GM19238 (cell line): ENCODE measurements at regions not wholly inside any gene's neighbourhood (a gene's known extent, or its start where the extent isn't known, plus 50 kb on each side); places are given as distances from the start of the nearest gene placed in this dataset.

ENCODE experiments used
- DNase-seq: peaks from one replicate; pipeline ENCODE4 v3.0.0; 2011; ENCODE audit warnings: low spot score; ENCODE audit not compliant: insufficient read length

DNA sequence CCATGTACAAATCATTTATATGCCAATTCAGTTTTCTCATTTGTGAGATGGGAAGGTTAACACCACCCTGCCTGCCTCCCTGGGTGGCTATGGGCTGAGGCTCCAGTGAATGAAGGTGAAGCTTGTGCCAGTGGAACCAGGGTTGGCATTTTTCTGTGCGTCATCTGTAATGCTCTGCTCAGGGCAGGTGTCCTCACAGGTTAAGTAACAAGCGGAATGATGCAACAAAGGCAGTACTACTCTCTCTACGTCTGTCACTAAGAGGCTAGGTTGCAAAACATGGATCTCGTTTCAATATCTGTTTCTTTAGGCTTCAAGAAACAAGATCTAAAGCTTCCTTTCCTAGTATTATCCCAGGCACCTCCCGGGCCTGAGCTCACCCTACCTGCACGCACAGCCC lies 67.0 kb upstream of the ZNF648 start:
- no peak for DNase-seq

GRCh38 chr1:182127656-182128055 lies 66.1 kb upstream of the ZNF648 start:
- DNase-seq: no peak

- DNase-seq: no peak
Measured at GRCh38 chr1:182126272-182126800, 64.8 kb upstream of the ZNF648 start.

DNA sequence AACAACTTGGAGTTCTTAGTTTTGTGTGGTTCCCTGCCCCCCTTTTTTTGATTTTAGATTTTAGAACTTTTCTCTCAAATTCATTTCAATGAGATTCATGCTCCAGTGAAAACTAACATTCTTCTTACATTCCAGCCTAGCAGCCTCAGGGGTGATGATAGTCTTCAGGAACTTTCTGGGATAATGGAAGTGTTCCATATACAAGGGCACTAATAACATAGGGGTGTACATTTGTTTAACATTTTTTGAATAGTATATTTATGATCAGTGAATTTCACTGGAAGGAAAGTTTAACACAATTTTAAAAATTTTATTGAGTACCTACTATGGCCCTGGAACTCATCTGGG lies 61.4 kb upstream of the ZNF648 start:
- no peak for DNase-seq

GRCh38 chr1:182122256-182122912 lies 60.9 kb upstream of the ZNF648 start:
- no peak for DNase-seq

DNA sequence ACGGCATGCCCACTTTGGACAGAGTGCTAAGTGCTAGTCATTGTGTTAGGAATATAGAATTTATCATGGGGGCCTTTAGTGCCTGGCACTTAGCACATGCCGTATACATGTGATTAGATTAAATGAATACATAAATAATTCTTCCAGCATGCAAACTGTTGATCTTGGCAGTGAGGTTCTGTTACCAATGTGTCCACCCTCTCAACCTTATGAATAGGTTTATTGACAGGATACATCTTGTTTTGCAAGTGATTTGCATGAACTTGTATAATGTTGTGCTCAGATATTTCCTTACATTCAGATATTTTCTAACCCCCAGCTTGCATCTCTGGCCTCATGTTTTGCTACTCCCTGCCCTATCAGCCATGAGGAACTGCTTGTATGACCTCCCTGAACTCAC lies 60.3 kb upstream of the ZNF648 start:
- DNase-seq: no peak

DNA sequence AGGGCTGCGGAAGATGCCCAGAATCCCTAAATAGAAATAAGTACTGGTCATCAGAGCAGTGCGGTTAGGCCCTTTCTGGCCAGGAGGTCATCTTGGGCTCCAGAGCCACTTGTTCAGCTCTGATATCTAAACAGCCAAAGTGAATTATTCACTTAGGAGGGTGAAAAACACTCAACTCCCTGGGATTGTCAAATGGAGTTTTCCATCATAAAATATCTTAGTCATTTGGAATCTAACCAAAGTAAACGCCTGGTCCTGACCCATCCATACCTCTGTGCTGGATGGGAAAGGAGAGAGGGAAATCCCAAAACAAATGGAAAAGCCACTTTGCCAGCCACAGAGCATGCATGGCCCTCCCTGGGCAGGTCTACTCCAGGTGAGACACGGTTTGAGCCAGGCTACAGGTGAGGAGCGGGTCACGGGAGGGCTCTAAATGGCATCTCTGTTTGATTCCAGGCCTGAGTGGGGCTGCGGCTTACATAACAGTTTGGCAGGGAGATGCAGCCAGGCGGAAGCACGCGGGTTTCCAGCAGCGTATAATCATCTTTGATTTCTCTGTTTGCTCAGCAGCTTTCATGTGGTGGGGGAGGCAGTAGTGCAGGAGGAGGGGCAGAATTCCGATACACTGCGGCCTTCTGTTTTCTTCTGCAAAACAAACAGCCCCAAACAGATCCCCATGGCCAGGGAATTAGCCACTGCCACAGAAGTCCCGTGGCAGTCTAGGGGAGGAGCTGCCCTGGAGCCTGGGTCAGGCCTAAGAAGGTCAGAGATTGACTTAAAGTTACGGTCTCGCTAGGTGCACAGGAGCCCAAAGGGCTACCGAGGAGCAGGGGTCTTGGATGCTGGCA lies 59.1 kb upstream of the ZNF648 start:
- no peak for DNase-seq

- no peak for DNase-seq
Measured at GRCh38 chr1:182119631-182120030, 58.1 kb upstream of the ZNF648 start.

GRCh38 chr1:182118851-182119250 lies 57.3 kb upstream of the ZNF648 start:
- no peak for DNase-seq

GRCh38 chr1:182114627-182115023 lies 53.1 kb upstream of the ZNF648 start:
- DNase-seq: no peak

- DNase-seq: no peak
Measured at GRCh38 chr1:182113879-182114626, 52.5 kb upstream of the ZNF648 start.

- no peak for DNase-seq
Measured at GRCh38 chr1:182111496-182111895, 50.0 kb upstream of the ZNF648 start.
